Mesodermal cell (in vitro differentiated cells): ENCODE measurements at regions not wholly inside any gene's neighbourhood (a gene's known extent, or its start where the extent isn't known, plus 50 kb on each side); places are given as distances from the start of the nearest gene placed in this dataset.

Experiments used
- H3K27ac ChIP-seq: 2 replicates; pipeline ENCODE4 v1.7.0; 2013; ENCODE audit warnings: mild to moderate bottlenecking, low read depth, low read length, moderate library complexity; ENCODE audit not compliant: severe bottlenecking
- H3K36me3 ChIP-seq: 2 replicates; pipeline ENCODE4 v1.7.1; 2013; ENCODE audit warnings: mild to moderate bottlenecking, low read length, moderate library complexity; ENCODE audit not compliant: control insufficient read depth, insufficient read depth
- H3K4me1 ChIP-seq: one replicate; pipeline ENCODE4 v1.7.1; 2013; ENCODE audit warnings: mild to moderate bottlenecking, low read length; ENCODE audit not compliant: insufficient read depth, control insufficient read depth, poor library complexity, severe bottlenecking
- H3K4me3 ChIP-seq: 2 replicates; pipeline ENCODE4 v1.7.0; 2013; ENCODE audit warnings: low read length, control low read depth, mild to moderate bottlenecking; ENCODE audit not compliant: insufficient read depth, poor library complexity, severe bottlenecking; ENCODE audit errors: extremely low read depth
- H3K9me3 ChIP-seq: 2 replicates; pipeline ENCODE4 v1.7.1; 2013; ENCODE audit warnings: mild to moderate bottlenecking, low read length, moderate library complexity; ENCODE audit not compliant: control insufficient read depth
- WGBS, 2 experiments: methylation state at CpG; one replicate each; pipeline ENCODE4 v1.1.5; 2013; ENCODE audit warnings: missing lambda C conversion rate in 2 of 2; ENCODE audit not compliant: insufficient coverage in 2 of 2; 5-methylcytosine and 5-hydroxymethylcytosine counted together

DNA sequence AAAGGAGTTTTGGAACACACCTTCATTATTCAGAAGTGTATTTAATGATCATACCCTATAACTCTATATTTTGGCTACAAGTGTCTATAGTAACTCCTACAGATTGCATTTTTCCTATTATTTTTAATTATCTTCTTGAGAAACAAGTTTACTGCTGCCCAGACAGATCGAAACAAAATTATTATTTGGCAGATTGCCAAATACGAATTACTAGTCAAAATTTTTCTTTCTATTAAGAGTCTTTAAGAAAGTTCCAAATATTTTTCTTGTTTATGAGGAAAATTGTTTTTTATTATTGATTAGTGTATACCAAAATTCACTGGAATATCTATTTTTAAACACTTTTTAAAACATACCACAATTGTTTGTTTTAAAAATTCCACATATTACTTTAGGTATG lies 821.9 kb upstream of the SLC35B3 start:
- Histone ChIP-seq H3K4me1 (no peaks in the 10 kb centered on the region), H3K9me3 (peaks cover 8% of the 10 kb centered on the region), H3K36me3 (no peaks in the 10 kb centered on the region), H3K4me3 (no peak overlapping the region), H3K27ac (no peak overlapping the region)
- no CpG with 5 or more reads among the region's 2 CpGs for WGBS, 2 experiments

- Histone ChIP-seq H3K9me3 (no peaks in the 10 kb centered on the region), H3K4me3 (no peak overlapping the region), H3K36me3 (no peaks in the 10 kb centered on the region), H3K4me1 (no peaks in the 10 kb centered on the region), H3K27ac (no peak overlapping the region)
- 80% methylated on average over 1 of the region's 9 CpGs; no CpG with 5 or more reads in 1 of the 2 experiments for WGBS, 2 experiments
Observed at GRCh38 chr6:9254251-9254650, 818.9 kb upstream of the SLC35B3 start.

GRCh38 chr6:9252799-9253198 lies 817.5 kb upstream of the SLC35B3 start:
- Histone ChIP-seq H3K36me3 (no peaks in the 10 kb centered on the region), H3K4me3 (no peak overlapping the region), H3K27ac (no peak overlapping the region), H3K9me3 (no peaks in the 10 kb centered on the region), H3K4me1 (no peaks in the 10 kb centered on the region)
- WGBS, 2 experiments = 65 to 82% methylated on average over 4 of the region's 4 CpGs

- no peaks in the 10 kb centered on the region for H3K36me3 ChIP-seq
- no peak overlapping the region for H3K27ac ChIP-seq
- no peak overlapping the region for H3K4me3 ChIP-seq
- 0 to 12% methylated on average over 6 to 9 of the region's 9 CpGs for WGBS, 2 experiments
- H3K9me3 ChIP-seq = no peaks in the 10 kb centered on the region
- no peaks in the 10 kb centered on the region for H3K4me1 ChIP-seq
Observed at GRCh38 chr6:9250852-9251251, 815.5 kb upstream of the SLC35B3 start.

- H3K9me3 ChIP-seq = no peaks in the 10 kb centered on the region
- H3K4me1 ChIP-seq = no peaks in the 10 kb centered on the region
- 97 to 100% methylated on average over 3 to 4 of the region's 4 CpGs for WGBS, 2 experiments
- no peak overlapping the region for H3K4me3 ChIP-seq
- H3K27ac ChIP-seq = no peak overlapping the region
- H3K36me3 ChIP-seq = no peaks in the 10 kb centered on the region
Observed at GRCh38 chr6:9248133-9248532, 812.8 kb upstream of the SLC35B3 start.

GRCh38 chr6:9240861-9241260 lies 805.5 kb upstream of the SLC35B3 start:
- Histone ChIP-seq H3K4me3 (no peak overlapping the region), H3K36me3 (no peaks in the 10 kb centered on the region), H3K27ac (no peak overlapping the region), H3K4me1 (no peaks in the 10 kb centered on the region), H3K9me3 (no peaks in the 10 kb centered on the region)
- 100% methylated on average over 1 to 2 of the region's 2 CpGs for WGBS, 2 experiments

DNA sequence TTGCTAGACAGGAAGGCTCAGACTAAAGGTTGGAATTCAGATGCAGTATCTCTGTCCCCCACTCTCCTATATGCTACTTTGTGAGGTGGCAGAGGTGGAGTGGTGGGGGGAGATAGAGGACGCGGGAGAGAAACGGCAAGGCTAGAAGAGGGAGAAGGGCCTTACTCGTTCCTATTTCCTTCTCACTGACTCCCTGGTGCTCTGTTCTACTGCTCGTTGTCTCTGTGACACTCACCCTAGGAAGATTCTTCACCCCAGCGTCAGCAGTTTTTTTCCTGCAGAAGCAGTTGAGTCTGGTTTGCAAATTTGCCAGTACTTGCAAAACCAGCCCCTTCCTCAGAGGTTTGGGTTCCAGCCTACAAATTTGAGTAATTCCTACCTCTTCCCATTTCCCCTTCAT lies 801.1 kb upstream of the SLC35B3 start:
- Histone ChIP-seq H3K4me1 (no peaks in the 10 kb centered on the region), H3K36me3 (no peaks in the 10 kb centered on the region), H3K4me3 (no peak overlapping the region), H3K27ac (no peak overlapping the region), H3K9me3 (peaks cover 7% of the 10 kb centered on the region)
- WGBS, 2 experiments = 71 to 73% methylated on average over 2 to 4 of the region's 6 CpGs

DNA sequence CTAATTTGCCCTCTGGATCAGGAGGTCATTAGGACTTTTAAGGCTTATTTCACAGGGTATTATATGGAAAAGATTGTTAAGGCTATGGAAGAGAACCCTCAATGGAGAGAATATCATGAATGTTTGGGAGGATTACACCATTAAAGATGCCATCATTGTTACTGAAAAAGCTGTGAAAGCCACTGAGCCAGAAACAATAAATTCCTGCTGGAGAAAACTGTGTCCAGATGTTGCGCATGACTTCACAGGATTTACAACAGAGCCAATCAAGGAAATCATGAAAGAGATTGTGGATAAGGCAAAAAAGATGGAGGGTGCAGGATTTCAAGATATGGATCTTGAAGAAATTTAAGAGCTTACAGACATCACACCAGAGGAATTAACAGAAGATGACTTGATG lies 798.3 kb upstream of the SLC35B3 start:
- 92 to 100% methylated on average over 1 of the region's 1 CpG for WGBS, 2 experiments
- Histone ChIP-seq H3K9me3 (peaks cover 8% of the 10 kb centered on the region), H3K27ac (no peak overlapping the region), H3K36me3 (no peaks in the 10 kb centered on the region), H3K4me3 (no peak overlapping the region), H3K4me1 (no peaks in the 10 kb centered on the region)

GRCh38 chr6:9233226-9233625 lies 797.9 kb upstream of the SLC35B3 start:
- Histone ChIP-seq H3K4me3 (no peak overlapping the region), H3K9me3 (peaks cover 8% of the 10 kb centered on the region), H3K4me1 (no peaks in the 10 kb centered on the region), H3K36me3 (no peaks in the 10 kb centered on the region), H3K27ac (no peak overlapping the region)
- WGBS, 2 experiments = 60% methylated on average over 2 of the region's 2 CpGs; no CpG with 5 or more reads in 1 of the 2 experiments

DNA sequence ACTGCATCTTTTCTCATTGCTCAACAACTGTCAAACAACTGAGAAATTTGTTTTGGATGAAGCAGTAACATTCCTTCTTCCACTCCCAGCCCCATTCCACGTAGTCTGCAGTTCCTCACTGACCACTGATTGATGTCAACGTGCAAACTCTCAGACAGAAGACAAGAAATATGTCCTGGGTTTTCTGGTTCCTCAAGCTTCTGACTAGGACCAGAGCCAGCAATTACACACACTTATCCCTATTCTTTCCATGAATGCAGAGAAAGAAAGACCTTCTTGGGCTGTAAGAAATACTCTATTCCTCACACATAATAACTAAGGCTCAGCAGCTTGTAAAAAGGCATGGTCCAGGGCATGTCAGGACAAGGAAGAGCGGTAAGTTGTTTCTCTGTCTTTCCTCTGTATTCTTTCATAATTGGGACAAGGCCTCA lies 790.1 kb upstream of the SLC35B3 start:
- 94 to 100% methylated on average over 1 to 3 of the region's 3 CpGs for WGBS, 2 experiments

GRCh38 chr6:9224539-9224938 lies 789.2 kb upstream of the SLC35B3 start:
- H3K4me3 ChIP-seq = no peak overlapping the region
- H3K4me1 ChIP-seq = no peaks in the 10 kb centered on the region
- WGBS, 2 experiments = 83% methylated on average over 1 of the region's 1 CpG
- H3K36me3 ChIP-seq = no peaks in the 10 kb centered on the region
- peaks cover 8% of the 10 kb centered on the region for H3K9me3 ChIP-seq
- no peak overlapping the region for H3K27ac ChIP-seq

More for the DNA sequence above, 790.1 kb upstream of the SLC35B3 start:
- H3K4me3 ChIP-seq = no peak overlapping the region
- H3K4me1 ChIP-seq = no peaks in the 10 kb centered on the region
- no peaks in the 10 kb centered on the region for H3K36me3 ChIP-seq
- peaks cover 8% of the 10 kb centered on the region for H3K9me3 ChIP-seq
- no peak overlapping the region for H3K27ac ChIP-seq
